Hepatocyte (in vitro differentiated cells): ENCODE measurements at regions not wholly inside any gene's neighbourhood (a gene's known extent, or its start where the extent isn't known, plus 50 kb on each side); places are given as distances from the start of the nearest gene placed in this dataset.

ENCODE experiments used
- DNase-seq: peaks from one replicate; pipeline ENCODE4 v3.0.0-alpha.2; 2016; ENCODE audit warnings: low spot score
- H2AFZ ChIP-seq: fragments of 200-600 bp; sonication (generic); 2 replicates; pipeline ENCODE4 v1.6.0; 2016; ENCODE audit warnings: antibody characterized with exemption, mild to moderate bottlenecking
- H3K27ac ChIP-seq: fragments of 200-600 bp; sonication (generic); 2 replicates; pipeline ENCODE4 v1.5.1; 2016; ENCODE audit warnings: mild to moderate bottlenecking
- H3K27me3 ChIP-seq: fragments of 200-600 bp; sonication (generic); 2 replicates; pipeline ENCODE4 v1.6.1; 2016
- H3K36me3 ChIP-seq: fragments of 200-600 bp; sonication (generic); replicated peaks from 2 replicates; pipeline ENCODE4 v1.5.1; 2016; ENCODE audit warnings: low read depth; ENCODE audit not compliant: insufficient read depth
- H3K4me1 ChIP-seq: fragments of 200-600 bp; sonication (generic); 2 replicates; pipeline ENCODE4 v1.5.1; 2016; ENCODE audit warnings: mild to moderate bottlenecking, moderate library complexity; ENCODE audit not compliant: insufficient read depth
- H3K4me2 ChIP-seq: fragments of 200-600 bp; sonication (generic); 2 replicates; pipeline ENCODE4 v1.6.0; 2016
- H3K4me3 ChIP-seq: fragments of 200-600 bp; sonication (generic); 2 replicates; pipeline ENCODE4 v1.5.1; 2016; ENCODE audit warnings: mild to moderate bottlenecking
- H3K79me2 ChIP-seq: fragments of 200-600 bp; sonication (generic); 2 replicates; pipeline ENCODE4 v1.6.0; 2017; ENCODE audit warnings: mild to moderate bottlenecking
- H3K9me2 ChIP-seq: fragments of 200-600 bp; sonication (generic); replicated peaks from 2 replicates; pipeline ENCODE4 v1.6.0; 2017; ENCODE audit warnings: mild to moderate bottlenecking; ENCODE audit not compliant: insufficient read depth
- H3K9me3 ChIP-seq: fragments of 200-600 bp; sonication (generic); 2 replicates; pipeline ENCODE4 v1.5.1; 2016; ENCODE audit warnings: low read depth, mild to moderate bottlenecking
- H4K20me1 ChIP-seq: fragments of 200-600 bp; sonication (generic); 2 replicates; pipeline ENCODE4 v1.6.0; 2016; ENCODE audit warnings: mild to moderate bottlenecking; ENCODE audit not compliant: insufficient read depth, poor library complexity, severe bottlenecking
- CTCF ChIP-seq: fragments of 200-600 bp; sonication (generic); IDR thresholded peaks from 2 replicates; pipeline ENCODE4 v1.5.1; 2016; ENCODE audit warnings: antibody characterized with exemption, mild to moderate bottlenecking; ENCODE audit not compliant: poor library complexity
- EZH2 ChIP-seq: fragments of 200-600 bp; sonication (generic); IDR thresholded peaks from 2 replicates; pipeline ENCODE4 v1.6.1; 2016; ENCODE audit warnings: antibody characterized with exemption, mild to moderate bottlenecking, borderline replicate concordance
- EZH2phosphoT487 ChIP-seq: fragments of 200-600 bp; sonication (generic); IDR thresholded peaks from one replicate; pipeline ENCODE4 v1.6.1; 2018; ENCODE audit warnings: antibody characterized with exemption, mild to moderate bottlenecking, low read depth, moderate library complexity; ENCODE audit not compliant: unreplicated experiment, severe bottlenecking
- WGBS: methylation state at CpG from one replicate; pipeline ENCODE4 v1.1.6; 2016; ENCODE audit warnings: low lambda C conversion rate; ENCODE audit errors: missing lambda C conversion rate; 5-methylcytosine and 5-hydroxymethylcytosine counted together

GRCh38 chr2:7801212-7801611 lies 880.6 kb upstream of the ID2 start:
- Histone ChIP-seq H3K9me2 (no peaks in the 10 kb centered on the region), H3K4me1 (no peaks in the 10 kb centered on the region), H3K4me3 (no peak overlapping the region), H2AFZ (no peak overlapping the region), H3K9me3 (no peaks in the 10 kb centered on the region), H4K20me1 (no peaks in the 10 kb centered on the region), H3K79me2 (no peaks in the 10 kb centered on the region), H3K27me3 (no peaks in the 10 kb centered on the region), H3K4me2 (no peak overlapping the region), H3K27ac (no peak overlapping the region), H3K36me3 (no peaks in the 10 kb centered on the region)
- DNase-seq = no peak
- no peak for TF ChIP-seq EZH2phosphoT487
- no peak for TF ChIP-seq CTCF
- no peak for TF ChIP-seq EZH2

- no peaks in the 10 kb centered on the region for H3K4me1 ChIP-seq
- no peaks in the 10 kb centered on the region for H3K36me3 ChIP-seq
- H3K9me2 ChIP-seq = no peaks in the 10 kb centered on the region
- DNase-seq = no peak
- H3K9me3 ChIP-seq = no peaks in the 10 kb centered on the region
- 92% methylated on average over 5 of the region's 5 CpGs for WGBS
- H3K79me2 ChIP-seq = no peaks in the 10 kb centered on the region
- H3K27me3 ChIP-seq = no peaks in the 10 kb centered on the region
- H4K20me1 ChIP-seq = no peaks in the 10 kb centered on the region
- no peak overlapping the region for H3K27ac ChIP-seq
- H3K4me3 ChIP-seq = no peak overlapping the region
- no peak for TF ChIP-seq EZH2phosphoT487
- TF ChIP-seq CTCF = no peak
- TF ChIP-seq EZH2 = no peak
- H2AFZ ChIP-seq = no peak overlapping the region
- H3K4me2 ChIP-seq = no peak overlapping the region
Measured at GRCh38 chr2:7803515-7803914, 878.3 kb upstream of the ID2 start.

- no peaks in the 10 kb centered on the region for H3K36me3 ChIP-seq
- 94% methylated on average over 3 of the region's 3 CpGs for WGBS
- no peaks in the 10 kb centered on the region for H3K9me3 ChIP-seq
- no peaks in the 10 kb centered on the region for H3K27me3 ChIP-seq
- H3K4me3 ChIP-seq = no peak overlapping the region
- H3K79me2 ChIP-seq = no peaks in the 10 kb centered on the region
- no peaks in the 10 kb centered on the region for H3K9me2 ChIP-seq
- H2AFZ ChIP-seq = no peak overlapping the region
- H3K4me1 ChIP-seq = no peaks in the 10 kb centered on the region
- DNase-seq = no peak
- TF ChIP-seq EZH2 = no peak
- no peak for TF ChIP-seq CTCF
- TF ChIP-seq EZH2phosphoT487 = no peak
- H3K27ac ChIP-seq = no peak overlapping the region
- no peak overlapping the region for H3K4me2 ChIP-seq
- no peaks in the 10 kb centered on the region for H4K20me1 ChIP-seq
Measured at GRCh38 chr2:7809640-7810039, 872.2 kb upstream of the ID2 start.

GRCh38 chr2:7811073-7811472 lies 870.8 kb upstream of the ID2 start:
- Histone ChIP-seq H3K36me3 (no peaks in the 10 kb centered on the region), H3K27ac (no peak overlapping the region), H2AFZ (no peak overlapping the region), H3K27me3 (no peaks in the 10 kb centered on the region), H3K4me2 (no peak overlapping the region), H3K4me1 (no peaks in the 10 kb centered on the region), H3K79me2 (no peaks in the 10 kb centered on the region), H4K20me1 (no peaks in the 10 kb centered on the region), H3K9me2 (no peaks in the 10 kb centered on the region), H3K4me3 (no peak overlapping the region), H3K9me3 (no peaks in the 10 kb centered on the region)
- TF ChIP-seq EZH2 (no peak), CTCF (no peak), EZH2phosphoT487 (no peak)
- 90% methylated on average over 3 of the region's 3 CpGs for WGBS
- no peak for DNase-seq
